IMR-90 (cell line): ENCODE measurements at regions not wholly inside any gene's neighbourhood (a gene's known extent, or its start where the extent isn't known, plus 50 kb on each side); places are given as distances from the start of the nearest gene placed in this dataset.

Experiments
- ATAC-seq: fragments of 200-7000 bp; cut with Tn5 transposase; 2 replicates; pipeline ENCODE4 v1.9.1; 2020; ENCODE audit warnings: low read depth, mild to moderate bottlenecking, moderate library complexity
- BruUV-seq: library from RNA; stranded (reverse); fragments of 400-500 nt; replicated peaks from 2 replicates; lab custom pipeline; 2021; lab: Mats Ljungman, UMichigan
- CTCF ChIA-PET: fragments of 300-600 bp; formaldehyde crosslinking; extraction: SDS; loops from one replicate; lab custom pipeline; 2021; ENCODE audit warnings: antibody characterized with exemption; lab: Yijun Ruan, JAX
- POLR2A ChIA-PET: fragments of 300-600 bp; sonication (Branson Sonifier 250); formaldehyde crosslinking; loops from one replicate; lab custom pipeline; 2022; ENCODE audit warnings: antibody characterized with exemption; ENCODE audit not compliant: unreplicated experiment; lab: Charles Lee
- DNase-seq: peaks from one replicate; pipeline ENCODE4 v3.0.0; 2013
- H2AFZ ChIP-seq: replicated peaks from 2 replicates; pipeline ENCODE3; 2013; ENCODE audit warnings: low read length, mild to moderate bottlenecking; ENCODE audit not compliant: poor library complexity
- H2AK5ac ChIP-seq: 2 replicates; pipeline ENCODE4 v1.6.1; 2013; ENCODE audit warnings: low read depth, low read length, inconsistent platforms
- H2AK9ac ChIP-seq: replicated peaks from 2 replicates; pipeline ENCODE3; 2013; ENCODE audit warnings: mild to moderate bottlenecking, low read depth, low read length, moderate library complexity; ENCODE audit not compliant: poor library complexity
- H2BK120ac ChIP-seq: 2 replicates; pipeline ENCODE4 v1.6.1; 2013; ENCODE audit warnings: low read depth, low read length, inconsistent platforms
- H2BK15ac ChIP-seq: 3 replicates; pipeline ENCODE4 v1.6.1; 2013; ENCODE audit warnings: low read depth, low read length, inconsistent platforms
- H2BK20ac ChIP-seq: 2 replicates; pipeline ENCODE4 v1.6.1; 2013; ENCODE audit warnings: low read depth, mild to moderate bottlenecking, inconsistent platforms, low read length, moderate library complexity
- H2BK5ac ChIP-seq: 2 replicates; pipeline ENCODE4 v1.6.1; 2013; ENCODE audit warnings: mild to moderate bottlenecking, low read depth, low read length, inconsistent platforms; ENCODE audit not compliant: poor library complexity, severe bottlenecking
- H3K14ac ChIP-seq: replicated peaks from 2 replicates; pipeline ENCODE4 v1.6.1; 2013; ENCODE audit warnings: low read depth, low read length, inconsistent platforms
- H3K18ac ChIP-seq: 2 replicates; pipeline ENCODE4 v1.6.1; 2013; ENCODE audit warnings: low read depth, low read length, control low read depth
- H3K23ac ChIP-seq: 2 replicates; pipeline ENCODE4 v1.6.1; 2013; ENCODE audit warnings: low read depth, low read length, inconsistent platforms
- H3K27ac ChIP-seq: 2 replicates; pipeline ENCODE4 v1.5.1; 2013; ENCODE audit warnings: mild to moderate bottlenecking, control low read depth, low read length; ENCODE audit not compliant: insufficient read depth
- H3K27me3 ChIP-seq: 2 replicates; pipeline ENCODE4 v1.6.1; 2013; ENCODE audit warnings: low read length; ENCODE audit not compliant: control insufficient read depth, insufficient read depth
- H3K36me3 ChIP-seq: 2 replicates; pipeline ENCODE4 v1.6.1; 2013; ENCODE audit warnings: low read length, mixed read lengths; ENCODE audit not compliant: control insufficient read depth, insufficient read depth
- H3K4ac ChIP-seq: 2 replicates; pipeline ENCODE4 v1.6.1; 2013; ENCODE audit warnings: low read depth, low read length, inconsistent platforms
- H3K4me1 ChIP-seq: 2 replicates; pipeline ENCODE4 v1.6.1; 2013; ENCODE audit warnings: low read length, mixed read lengths; ENCODE audit not compliant: control insufficient read depth, insufficient read depth
- H3K4me2 ChIP-seq: 2 replicates; pipeline ENCODE4 v1.6.1; 2013; ENCODE audit warnings: low read depth, mild to moderate bottlenecking, control low read depth, low read length, moderate library complexity
- H3K4me3 ChIP-seq: 2 replicates; pipeline ENCODE4 v1.5.1; 2013; ENCODE audit warnings: low read depth, mild to moderate bottlenecking, control low read depth, low read length, moderate library complexity; ENCODE audit not compliant: insufficient read depth
- H3K56ac ChIP-seq: 2 replicates; pipeline ENCODE4 v1.6.1; 2013; ENCODE audit warnings: low read length, inconsistent platforms; ENCODE audit not compliant: insufficient read depth; ENCODE audit errors: extremely low read depth
- H3K79me1 ChIP-seq, 2 experiments: 2 replicates each; pipeline ENCODE4 v1.6.1; 2013; ENCODE audit warnings: low read length in 2 of 2, inconsistent platforms in 1 of 2, low read depth in 1 of 2
- H3K9ac ChIP-seq: 2 replicates; pipeline ENCODE4 v1.6.1; 2013; ENCODE audit warnings: low read depth, low read length, control low read depth
- H3K9me1 ChIP-seq: 2 replicates; pipeline ENCODE4 v1.6.1; 2013; ENCODE audit warnings: low read length, inconsistent platforms; ENCODE audit not compliant: insufficient read depth
- H3K9me3 ChIP-seq: 2 replicates; pipeline ENCODE4 v1.6.1; 2013; ENCODE audit warnings: low read length; ENCODE audit not compliant: control insufficient read depth, insufficient read depth
- H4K20me1 ChIP-seq: 2 replicates; pipeline ENCODE4 v1.6.1; 2013; ENCODE audit warnings: low read length, inconsistent platforms; ENCODE audit not compliant: insufficient read depth
- H4K5ac ChIP-seq: 2 replicates; pipeline ENCODE4 v1.6.1; 2013; ENCODE audit warnings: mild to moderate bottlenecking, low read depth, low read length, control low read depth
- H4K8ac ChIP-seq, 2 experiments: 2 replicates each; pipeline ENCODE4 v1.6.1; 2013; ENCODE audit warnings: low read depth in 2 of 2, low read length in 2 of 2, control low read depth in 1 of 2, inconsistent platforms in 1 of 2
- H4K91ac ChIP-seq: 2 replicates; pipeline ENCODE4 v1.6.1; 2013; ENCODE audit warnings: low read depth, low read length, inconsistent platforms; ENCODE audit not compliant: insufficient read depth
- BHLHE40 ChIP-seq: fragments of 150-350 bp; IDR thresholded peaks from 2 replicates; pipeline ENCODE4 v1.6.1; 2016; ENCODE audit warnings: mild to moderate bottlenecking, low read depth, low read length
- CEBPB ChIP-seq: IDR thresholded peaks from 2 replicates; pipeline ENCODE4 v1.6.1; 2012; ENCODE audit warnings: low read depth, low read length, improper control_type of control experiment
- CHD1 ChIP-seq: IDR thresholded peaks from 2 replicates; pipeline ENCODE4 v1.6.1; 2012; ENCODE audit warnings: low read depth, low read length, improper control_type of control experiment
- MAZ ChIP-seq: IDR thresholded peaks from 2 replicates; pipeline ENCODE4 v1.6.1; 2012; ENCODE audit warnings: low read depth, mild to moderate bottlenecking, low read length, improper control_type of control experiment, moderate library complexity, borderline replicate concordance
- MXI1 ChIP-seq: IDR thresholded peaks from 2 replicates; pipeline ENCODE4 v1.6.1; 2012; ENCODE audit warnings: low read depth, mild to moderate bottlenecking, low read length, moderate library complexity, borderline replicate concordance
- NFE2L2 ChIP-seq: fragments of 150-350 bp; IDR thresholded peaks from 2 replicates; pipeline ENCODE4 v1.6.1; 2016; ENCODE audit warnings: low read depth, mild to moderate bottlenecking, low read length
- POLR2A ChIP-seq: IDR thresholded peaks from 2 replicates; pipeline ENCODE4 v1.6.1; 2012; ENCODE audit warnings: mild to moderate bottlenecking, low read depth, low read length
- RAD21 ChIP-seq: IDR thresholded peaks from 2 replicates; pipeline ENCODE4 v1.6.1; 2012; ENCODE audit warnings: low read length, improper control_type of control experiment
- RCOR1 ChIP-seq: IDR thresholded peaks from 2 replicates; pipeline ENCODE4 v1.6.1; 2012; ENCODE audit warnings: mild to moderate bottlenecking, low read length, improper control_type of control experiment; ENCODE audit not compliant: insufficient replicate concordance
- RFX5 ChIP-seq: IDR thresholded peaks from 2 replicates; pipeline ENCODE4 v1.8.0; 2012; ENCODE audit warnings: low read depth, mild to moderate bottlenecking, low read length, moderate library complexity
- SMC3 ChIP-seq: fragments of 150-350 bp; IDR thresholded peaks from 2 replicates; pipeline ENCODE4 v1.6.1; 2016; ENCODE audit warnings: low read depth, mild to moderate bottlenecking, antibody characterized with exemption, low read length, moderate library complexity
- USF2 ChIP-seq: fragments of 150-350 bp; IDR thresholded peaks from 2 replicates; pipeline ENCODE4 v1.6.1; 2017; ENCODE audit warnings: mild to moderate bottlenecking, antibody characterized with exemption, low read length, low read depth
- WGBS, 2 experiments: methylation state at CpG; one replicate each; pipeline versions ENCODE4 v1.1.5 to v1.1.7; 2013; ENCODE audit warnings: missing lambda C conversion rate in 2 of 2; ENCODE audit not compliant: insufficient read length in 1 of 2; ENCODE audit errors: extremely low coverage in 2 of 2; 5-methylcytosine and 5-hydroxymethylcytosine counted together
- dilution Hi-C: fragments of 300-500 bp; cut with HindIII; formaldehyde crosslinking; loops from one replicate; pipeline ENCODE4 v1.14.3; 2018; ENCODE audit warnings: low sequenced_read_pairs; ENCODE audit not compliant: unreplicated experiment
- in situ Hi-C: fragments of 300-500 bp; cut with MboI; formaldehyde crosslinking; loops from 3 replicates; pipeline ENCODE4 v1.14.3; 2019; ENCODE audit warnings: low sequenced_read_pairs, inconsistent platforms, mixed read lengths
- intact Hi-C: fragments of 100-400 bp; cut with micrococcal nuclease; formaldehyde crosslinking; loops from 2 replicates; pipeline ENCODE4 v1.10.0; 2022
- TF ChIP-seq, protein P1 (sequence below): fragments of 150-350 bp; IDR thresholded peaks from 2 replicates; pipeline ENCODE4 v1.6.1; 2016; ENCODE audit warnings: low read depth, mild to moderate bottlenecking, low read length, moderate library complexity, borderline replicate concordance
- TF ChIP-seq, protein P2 (sequence below): conservative IDR thresholded peaks from 2 replicates; pipeline ENCODE4 v1.5.1; 2012; ENCODE audit warnings: mild to moderate bottlenecking, low read depth, low read length, improper control_type of control experiment

DNA sequence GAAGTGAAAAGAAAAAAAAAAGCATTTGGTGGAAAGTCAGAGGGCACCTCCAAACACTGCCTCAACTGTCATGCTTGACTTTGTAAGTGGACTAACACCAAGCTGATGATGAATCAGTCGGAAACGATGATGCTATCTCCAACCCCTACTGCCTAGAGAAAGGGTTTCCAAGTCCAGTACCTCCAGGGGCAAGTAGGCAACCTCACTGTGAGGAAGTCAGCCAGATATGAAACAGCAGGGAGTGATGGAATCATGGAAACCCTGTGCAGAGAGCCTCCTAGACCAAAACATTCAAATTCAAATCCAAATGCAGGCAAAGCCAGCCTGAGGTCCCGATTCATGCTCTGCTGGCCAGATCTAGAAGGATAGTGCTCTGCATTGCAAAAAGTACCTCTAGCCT is 100.9 kb upstream of the SERP2 start:
- Histone ChIP-seq H3K14ac (0 out of 2 replicates have a peak overlapping the region, but pooled peaks have one; percentile 2), H3K4me2 (no peak overlapping the region), H2AFZ (no peak overlapping the region), H2AK5ac (peak overlapping the region; percentile 62; the same call in 1 of the 2 replicates), H3K4me1 (peaks cover 34% of the 10 kb centered on the region), H3K4ac (peak overlapping the region; percentile 5; the same call in 1 of the 2 replicates), H3K4me3 (no peak overlapping the region), H3K23ac (no peak overlapping the region), H3K79me1 (no peaks in the 10 kb centered on the region), H3K36me3 (no peaks in the 10 kb centered on the region), H4K8ac (no peak overlapping the region), H2BK5ac (no peak overlapping the region), H3K56ac (no peak overlapping the region), H4K20me1 (no peaks in the 10 kb centered on the region), H3K18ac (no peak overlapping the region), H3K9me3 (no peaks in the 10 kb centered on the region), H4K91ac (no peak overlapping the region), H3K9ac (no peak overlapping the region), H2AK9ac (no peak overlapping the region), H2BK15ac (peak overlapping the region; percentile 45; the same call in 1 of the 3 replicates), H2BK120ac (peak overlapping the region; percentile 50; the same call in 1 of the 2 replicates), H3K27me3 (no peaks in the 10 kb centered on the region), H3K27ac (no peak overlapping the region), H4K5ac (no peak overlapping the region), H3K9me1 (peaks cover 28% of the 10 kb centered on the region), H2BK20ac (peak overlapping the region; percentile 64; the same call in 1 of the 2 replicates)
- intact Hi-C loops = no loop called here
- ATAC-seq (no peak), DNase-seq (peak; percentile 51)
- in situ Hi-C loops = no loop called here
- ChIA-PET POLR2A (no interaction called here), CTCF (no interaction called here)
- BruUV-seq = no TSS peak
- no peak for TF ChIP-seq MXI1
- TF ChIP-seq CHD1 = no peak
- TF ChIP-seq RAD21 = no peak
- no peak for TF ChIP-seq RFX5
- TF ChIP-seq SMC3 = no peak
- no peak for TF ChIP-seq RCOR1
- TF ChIP-seq USF2 = no peak
- TF ChIP-seq BHLHE40 = no peak
- no peak for TF ChIP-seq MAZ
- TF ChIP-seq CEBPB = no peak
- TF ChIP-seq POLR2A = no peak
- TF ChIP-seq, protein P1, sequence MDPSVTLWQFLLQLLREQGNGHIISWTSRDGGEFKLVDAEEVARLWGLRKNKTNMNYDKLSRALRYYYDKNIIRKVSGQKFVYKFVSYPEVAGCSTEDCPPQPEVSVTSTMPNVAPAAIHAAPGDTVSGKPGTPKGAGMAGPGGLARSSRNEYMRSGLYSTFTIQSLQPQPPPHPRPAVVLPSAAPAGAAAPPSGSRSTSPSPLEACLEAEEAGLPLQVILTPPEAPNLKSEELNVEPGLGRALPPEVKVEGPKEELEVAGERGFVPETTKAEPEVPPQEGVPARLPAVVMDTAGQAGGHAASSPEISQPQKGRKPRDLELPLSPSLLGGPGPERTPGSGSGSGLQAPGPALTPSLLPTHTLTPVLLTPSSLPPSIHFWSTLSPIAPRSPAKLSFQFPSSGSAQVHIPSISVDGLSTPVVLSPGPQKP = no peak
- TF ChIP-seq, protein P2, sequence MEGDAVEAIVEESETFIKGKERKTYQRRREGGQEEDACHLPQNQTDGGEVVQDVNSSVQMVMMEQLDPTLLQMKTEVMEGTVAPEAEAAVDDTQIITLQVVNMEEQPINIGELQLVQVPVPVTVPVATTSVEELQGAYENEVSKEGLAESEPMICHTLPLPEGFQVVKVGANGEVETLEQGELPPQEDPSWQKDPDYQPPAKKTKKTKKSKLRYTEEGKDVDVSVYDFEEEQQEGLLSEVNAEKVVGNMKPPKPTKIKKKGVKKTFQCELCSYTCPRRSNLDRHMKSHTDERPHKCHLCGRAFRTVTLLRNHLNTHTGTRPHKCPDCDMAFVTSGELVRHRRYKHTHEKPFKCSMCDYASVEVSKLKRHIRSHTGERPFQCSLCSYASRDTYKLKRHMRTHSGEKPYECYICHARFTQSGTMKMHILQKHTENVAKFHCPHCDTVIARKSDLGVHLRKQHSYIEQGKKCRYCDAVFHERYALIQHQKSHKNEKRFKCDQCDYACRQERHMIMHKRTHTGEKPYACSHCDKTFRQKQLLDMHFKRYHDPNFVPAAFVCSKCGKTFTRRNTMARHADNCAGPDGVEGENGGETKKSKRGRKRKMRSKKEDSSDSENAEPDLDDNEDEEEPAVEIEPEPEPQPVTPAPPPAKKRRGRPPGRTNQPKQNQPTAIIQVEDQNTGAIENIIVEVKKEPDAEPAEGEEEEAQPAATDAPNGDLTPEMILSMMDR = no peak
- TF ChIP-seq NFE2L2 = no peak
- dilution Hi-C loops = no loop called here
- no CpG with 5 or more reads among the region's 3 CpGs for WGBS, 2 experiments
